ENCODE measurements at regions not wholly inside any gene's neighbourhood (a gene's known extent, or its start where the extent isn't known, plus 50 kb on each side); places are given as distances from the start of the nearest gene placed in this dataset.

- H3K4me3 ChIP-seq (ENCODE audit: low read length), result no peak overlapping the region
- no peaks in the 10 kb centered on the region for H3K27me3 Mint-ChIP-seq
- peaks cover 0 to 20% (median 4%) of the 10 kb centered on the region in 11 donors for H3K9me3 Mint-ChIP-seq
- no peak for DNase-seq
- H3K27ac Mint-ChIP-seq, result no peak overlapping the region
- H3K36me3 ChIP-seq (ENCODE audit: control insufficient read depth in 2 of 3, insufficient read depth in 3 of 3, low read length in 3 of 3), result no peaks in the 10 kb centered on the region
- POLR2A ChIA-PET, result no interaction called here
- no peaks in the 10 kb centered on the region for H3K9me3 ChIP-seq (ENCODE audit: control insufficient read depth in 2 of 3, low read length in 3 of 3)
- H3K4me1 ChIP-seq (ENCODE audit: control insufficient read depth in 2 of 2, insufficient read depth in 2 of 2, low read length in 2 of 2), result no peaks in the 10 kb centered on the region
- H3K27me3 ChIP-seq (ENCODE audit: control insufficient read depth in 2 of 2, insufficient read depth in 2 of 2, low read length in 2 of 2), result no peaks in the 10 kb centered on the region
- no peak overlapping the region for H3K27ac ChIP-seq (ENCODE audit: low read depth, low read length)
- ATAC-seq, result no peak
- no peaks in the 10 kb centered on the region for H3K4me1 Mint-ChIP-seq
- no peaks in the 10 kb centered on the region for H3K36me3 Mint-ChIP-seq
- CTCF ChIA-PET, result no interaction called here
- H3K4me3 Mint-ChIP-seq, result no peak overlapping the region
- intact Hi-C loops (cut with micrococcal nuclease), result no loop called here
Observed at GRCh38 chr12:102603021-102603420, 122.7 kb upstream of the IGF1 start.

DNA sequence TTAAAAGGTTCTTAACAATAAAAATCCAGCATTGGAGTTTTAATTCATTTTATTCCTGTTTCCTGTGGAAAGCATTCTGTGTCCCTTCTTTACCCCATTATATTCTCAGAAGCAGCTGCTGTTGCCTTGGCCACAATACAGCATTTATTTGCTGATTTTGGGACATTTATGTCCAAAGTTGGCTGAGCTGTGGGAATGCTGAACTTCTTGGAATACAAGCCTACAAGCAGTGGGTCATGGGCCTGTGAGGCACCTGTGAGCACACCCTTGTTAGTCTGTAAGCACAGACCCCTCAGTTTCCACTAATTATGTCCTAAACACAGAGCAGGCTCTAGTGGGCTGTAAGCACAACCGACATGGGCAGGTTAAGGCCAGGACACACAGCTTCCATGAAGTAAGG, 122.2 kb upstream of the IGF1 start:
- Histone ChIP-seq H3K27ac (ENCODE audit: low read depth, low read length) (no peak overlapping the region), H3K4me1 (ENCODE audit: control insufficient read depth in 2 of 2, insufficient read depth in 2 of 2, low read length in 2 of 2) (no peaks in the 10 kb centered on the region), H3K4me3 (ENCODE audit: low read length) (no peak overlapping the region), H3K9me3 (ENCODE audit: control insufficient read depth in 2 of 3, low read length in 3 of 3) (no peaks in the 10 kb centered on the region), H3K36me3 (ENCODE audit: control insufficient read depth in 2 of 3, insufficient read depth in 3 of 3, low read length in 3 of 3) (no peaks in the 10 kb centered on the region), H3K27me3 (ENCODE audit: control insufficient read depth in 2 of 2, insufficient read depth in 2 of 2, low read length in 2 of 2) (no peaks in the 10 kb centered on the region)
- Mint-ChIP-seq H3K4me1 (no peaks in the 10 kb centered on the region), H3K9me3 (peaks cover 0 to 16% (median 4%) of the 10 kb centered on the region in 11 donors), H3K36me3 (no peaks in the 10 kb centered on the region), H3K27me3 (no peaks in the 10 kb centered on the region), H3K27ac (no peak overlapping the region), H3K4me3 (no peak overlapping the region)
- DNase-seq (no peak), ATAC-seq (no peak)
- CTCF ChIA-PET, result no interaction called here
- POLR2A ChIA-PET, result no interaction called here
- intact Hi-C loops (cut with micrococcal nuclease), result no loop called here

DNA sequence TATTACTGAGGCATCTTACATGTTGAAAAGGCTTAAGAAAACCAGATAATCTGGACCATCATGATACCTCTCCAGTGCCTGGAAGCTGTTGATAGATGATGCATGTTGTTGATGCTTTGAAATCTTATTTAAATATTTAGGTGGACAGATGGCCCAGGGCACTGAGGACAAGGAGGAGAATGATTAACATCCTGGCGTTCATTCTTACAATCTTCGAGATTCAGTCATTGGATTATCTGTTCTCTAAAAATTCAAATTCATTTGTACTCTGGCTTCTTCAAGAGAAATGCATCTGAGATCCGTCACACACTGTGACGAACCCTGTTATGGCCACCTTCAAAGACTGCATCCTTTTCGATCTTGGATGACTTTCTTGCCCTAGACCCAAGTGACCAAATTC, 121.3 kb upstream of the IGF1 start:
- Histone ChIP-seq H3K36me3 (ENCODE audit: control insufficient read depth in 2 of 3, insufficient read depth in 3 of 3, low read length in 3 of 3) (no peaks in the 10 kb centered on the region), H3K4me1 (ENCODE audit: control insufficient read depth in 2 of 2, insufficient read depth in 2 of 2, low read length in 2 of 2) (no peaks in the 10 kb centered on the region), H3K4me3 (ENCODE audit: low read length) (no peak overlapping the region), H3K27me3 (ENCODE audit: control insufficient read depth in 2 of 2, insufficient read depth in 2 of 2, low read length in 2 of 2) (no peaks in the 10 kb centered on the region), H3K9me3 (ENCODE audit: control insufficient read depth in 2 of 3, low read length in 3 of 3) (no peaks in the 10 kb centered on the region), H3K27ac (ENCODE audit: low read depth, low read length) (no peak overlapping the region)
- H3K27ac Mint-ChIP-seq, result no peak overlapping the region
- CTCF ChIA-PET, result no interaction called here
- intact Hi-C loops (cut with micrococcal nuclease), result no loop called here
- H3K36me3 Mint-ChIP-seq, result no peaks in the 10 kb centered on the region
- H3K4me1 Mint-ChIP-seq, result no peaks in the 10 kb centered on the region
- no peaks in the 10 kb centered on the region for H3K27me3 Mint-ChIP-seq
- no peak overlapping the region for H3K4me3 Mint-ChIP-seq
- ATAC-seq (no peak), DNase-seq (no peak)
- H3K9me3 Mint-ChIP-seq, result peaks cover 0 to 8% (median 0%) of the 10 kb centered on the region in 11 donors
- POLR2A ChIA-PET, result no interaction called here

- H3K27me3 ChIP-seq (ENCODE audit: control insufficient read depth in 2 of 2, insufficient read depth in 2 of 2, low read length in 2 of 2), result no peaks in the 10 kb centered on the region
- CTCF ChIA-PET, result no interaction called here
- Mint-ChIP-seq H3K36me3 (no peaks in the 10 kb centered on the region), H3K27me3 (no peaks in the 10 kb centered on the region), H3K4me3 (no peak overlapping the region), H3K9me3 (peaks cover 0 to 1% (median 0%) of the 10 kb centered on the region in 11 donors), H3K27ac (no peak overlapping the region), H3K4me1 (no peaks in the 10 kb centered on the region)
- H3K4me1 ChIP-seq (ENCODE audit: control insufficient read depth in 2 of 2, insufficient read depth in 2 of 2, low read length in 2 of 2), result no peaks in the 10 kb centered on the region
- intact Hi-C loops (cut with micrococcal nuclease), result no loop called here
- H3K4me3 ChIP-seq (ENCODE audit: low read length), result no peak overlapping the region
- ATAC-seq (no peak), DNase-seq (no peak)
- POLR2A ChIA-PET, result no interaction called here
- H3K36me3 ChIP-seq (ENCODE audit: control insufficient read depth in 2 of 3, insufficient read depth in 3 of 3, low read length in 3 of 3), result no peaks in the 10 kb centered on the region
- H3K9me3 ChIP-seq (ENCODE audit: control insufficient read depth in 2 of 3, low read length in 3 of 3), result no peaks in the 10 kb centered on the region
- no peak overlapping the region for H3K27ac ChIP-seq (ENCODE audit: low read depth, low read length)
Observed at GRCh38 chr12:102596687-102597086, 116.3 kb upstream of the IGF1 start.

DNA sequence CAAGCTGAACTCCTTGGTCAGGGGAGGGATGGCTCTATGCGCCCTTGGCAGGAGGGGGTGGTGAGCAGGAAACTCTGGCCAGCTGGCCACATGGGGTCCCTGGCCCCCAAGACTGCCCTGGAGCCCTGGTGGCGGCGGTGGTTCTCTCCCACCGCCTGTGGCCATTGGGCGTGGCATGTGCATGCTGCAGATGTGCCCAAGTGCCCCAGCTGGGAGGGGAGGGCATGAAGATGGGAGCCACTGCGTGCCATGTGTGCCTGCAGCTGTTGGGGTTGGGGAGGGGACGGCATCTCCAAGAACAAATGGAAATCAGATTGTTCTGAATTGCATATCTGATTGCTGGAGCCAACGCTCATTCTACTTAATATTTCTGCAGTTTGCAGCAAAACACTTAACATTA, 115.7 kb upstream of the IGF1 start:
- Histone ChIP-seq H3K4me3 (ENCODE audit: low read length) (no peak overlapping the region), H3K4me1 (ENCODE audit: control insufficient read depth in 2 of 2, insufficient read depth in 2 of 2, low read length in 2 of 2) (no peaks in the 10 kb centered on the region), H3K27ac (ENCODE audit: low read depth, low read length) (no peak overlapping the region), H3K36me3 (ENCODE audit: control insufficient read depth in 2 of 3, insufficient read depth in 3 of 3, low read length in 3 of 3) (no peaks in the 10 kb centered on the region), H3K9me3 (ENCODE audit: control insufficient read depth in 2 of 3, low read length in 3 of 3) (no peaks in the 10 kb centered on the region), H3K27me3 (ENCODE audit: control insufficient read depth in 2 of 2, insufficient read depth in 2 of 2, low read length in 2 of 2) (no peaks in the 10 kb centered on the region)
- ATAC-seq (no peak), DNase-seq (no peak)
- H3K4me3 Mint-ChIP-seq, result no peak overlapping the region
- H3K27ac Mint-ChIP-seq, result no peak overlapping the region
- CTCF ChIA-PET, result no interaction called here
- intact Hi-C loops (cut with micrococcal nuclease), result no loop called here
- H3K4me1 Mint-ChIP-seq, result no peaks in the 10 kb centered on the region
- peaks cover 0 to 1% (median 0%) of the 10 kb centered on the region in 11 donors for H3K9me3 Mint-ChIP-seq
- H3K27me3 Mint-ChIP-seq, result no peaks in the 10 kb centered on the region
- H3K36me3 Mint-ChIP-seq, result no peaks in the 10 kb centered on the region
- POLR2A ChIA-PET, result no interaction called here

GRCh38 chr12:102595315-102595714, 115.0 kb upstream of the IGF1 start:
- Histone ChIP-seq H3K4me3 (ENCODE audit: low read length) (no peak overlapping the region), H3K27ac (ENCODE audit: low read depth, low read length) (no peak overlapping the region), H3K9me3 (ENCODE audit: control insufficient read depth in 2 of 3, low read length in 3 of 3) (no peaks in the 10 kb centered on the region), H3K36me3 (ENCODE audit: control insufficient read depth in 2 of 3, insufficient read depth in 3 of 3, low read length in 3 of 3) (no peaks in the 10 kb centered on the region), H3K4me1 (ENCODE audit: control insufficient read depth in 2 of 2, insufficient read depth in 2 of 2, low read length in 2 of 2) (no peaks in the 10 kb centered on the region), H3K27me3 (ENCODE audit: control insufficient read depth in 2 of 2, insufficient read depth in 2 of 2, low read length in 2 of 2) (no peaks in the 10 kb centered on the region)
- Mint-ChIP-seq H3K9me3 (peaks cover 0 to 1% (median 0%) of the 10 kb centered on the region in 11 donors), H3K4me3 (no peak overlapping the region), H3K4me1 (no peaks in the 10 kb centered on the region), H3K27ac (no peak overlapping the region), H3K36me3 (no peaks in the 10 kb centered on the region), H3K27me3 (no peaks in the 10 kb centered on the region)
- CTCF ChIA-PET, result no interaction called here
- intact Hi-C loops (cut with micrococcal nuclease), result no loop called here
- ATAC-seq (no peak), DNase-seq (no peak)
- POLR2A ChIA-PET, result no interaction called here

GRCh38 chr12:102593134-102593533, 112.8 kb upstream of the IGF1 start:
- DNase-seq (no peak), ATAC-seq (no peak)
- no peaks in the 10 kb centered on the region for H3K36me3 ChIP-seq (ENCODE audit: control insufficient read depth in 2 of 3, insufficient read depth in 3 of 3, low read length in 3 of 3)
- ChIA-PET POLR2A (no interaction called here), CTCF (no interaction called here)
- Mint-ChIP-seq H3K4me3 (no peak overlapping the region), H3K27me3 (no peaks in the 10 kb centered on the region), H3K4me1 (no peaks in the 10 kb centered on the region), H3K9me3 (peaks cover 0 to 1% (median 0%) of the 10 kb centered on the region in 11 donors), H3K36me3 (no peaks in the 10 kb centered on the region), H3K27ac (no peak overlapping the region)
- H3K27me3 ChIP-seq (ENCODE audit: control insufficient read depth in 2 of 2, insufficient read depth in 2 of 2, low read length in 2 of 2), result no peaks in the 10 kb centered on the region
- no peaks in the 10 kb centered on the region for H3K9me3 ChIP-seq (ENCODE audit: control insufficient read depth in 2 of 3, low read length in 3 of 3)
- no peaks in the 10 kb centered on the region for H3K4me1 ChIP-seq (ENCODE audit: control insufficient read depth in 2 of 2, insufficient read depth in 2 of 2, low read length in 2 of 2)
- H3K4me3 ChIP-seq (ENCODE audit: low read length), result no peak overlapping the region
- no peak overlapping the region for H3K27ac ChIP-seq (ENCODE audit: low read depth, low read length)
- intact Hi-C loops (cut with micrococcal nuclease), result no loop called here
